ENCODE measurements at regions not wholly inside any gene's neighbourhood (a gene's known extent, or its start where the extent isn't known, plus 50 kb on each side); places are given as distances from the start of the nearest gene placed in this dataset.
"Not testable (repeated sequence)": the region's sequence is repeated elsewhere in the genome, so short reads cannot be mapped to it uniquely, and the experiment has no call there.

- Mint-ChIP-seq H3K27me3 (no peaks in the 10 kb centered on the region), H3K36me3 (ENCODE audit: low read depth) (no peaks in the 10 kb centered on the region), H3K4me1 (ENCODE audit: low read depth) (no peaks in the 10 kb centered on the region), H3K4me3 (no peak overlapping the region), H3K9me3 (no peaks in the 10 kb centered on the region), H3K27ac (no peak overlapping the region)
- DNase-seq = no peak
These were observed 131.9 kb upstream of the CLEC14A start for GRCh38 chr14:38387821-38388220.

GRCh38 chr14:38385836-38386235, 129.9 kb upstream of the CLEC14A start:
- no peaks in the 10 kb centered on the region for H3K4me1 Mint-ChIP-seq (ENCODE audit: low read depth)
- no peak for DNase-seq

GRCh38 chr14:38385343-38385742, 129.4 kb upstream of the CLEC14A start:
- no peaks in the 10 kb centered on the region for H3K4me1 Mint-ChIP-seq (ENCODE audit: low read depth)
- H3K27ac Mint-ChIP-seq = no peak overlapping the region
- H3K27me3 Mint-ChIP-seq = no peaks in the 10 kb centered on the region
- no peaks in the 10 kb centered on the region for H3K36me3 Mint-ChIP-seq (ENCODE audit: low read depth)
- DNase-seq = no peak
- no peaks in the 10 kb centered on the region for H3K9me3 Mint-ChIP-seq
- no peak overlapping the region for H3K4me3 Mint-ChIP-seq

More at GRCh38 chr14:38385836-38386235, 129.9 kb upstream of the CLEC14A start:
- no peaks in the 10 kb centered on the region for H3K9me3 Mint-ChIP-seq
- no peaks in the 10 kb centered on the region for H3K27me3 Mint-ChIP-seq
- no peak overlapping the region for H3K4me3 Mint-ChIP-seq
- no peaks in the 10 kb centered on the region for H3K36me3 Mint-ChIP-seq (ENCODE audit: low read depth)
- H3K27ac Mint-ChIP-seq = no peak overlapping the region

DNA sequence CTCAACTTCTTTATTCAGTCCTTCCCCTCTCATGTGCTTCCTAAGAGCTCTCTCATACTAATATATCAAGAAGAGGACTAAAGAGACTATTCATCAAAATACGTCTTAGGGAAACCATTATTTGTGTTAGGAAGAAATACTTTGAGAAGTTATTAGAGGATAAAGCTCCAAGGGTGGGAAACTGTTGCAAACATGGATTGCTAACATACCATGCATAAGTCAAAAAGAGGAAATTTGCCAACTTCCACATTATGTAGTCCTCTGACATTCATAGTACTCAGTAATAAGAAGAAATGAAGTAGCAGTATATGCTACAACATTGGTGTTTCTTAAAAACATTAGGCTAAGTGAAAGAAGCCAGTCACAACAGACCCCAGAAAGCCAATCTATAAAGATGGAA, 128.8 kb upstream of the CLEC14A start:
- Mint-ChIP-seq H3K36me3 (ENCODE audit: low read depth) (no peaks in the 10 kb centered on the region), H3K4me3 (no peak overlapping the region), H3K9me3 (no peaks in the 10 kb centered on the region), H3K4me1 (ENCODE audit: low read depth) (no peaks in the 10 kb centered on the region), H3K27me3 (no peaks in the 10 kb centered on the region), H3K27ac (no peak overlapping the region)
- no peak for DNase-seq

DNA sequence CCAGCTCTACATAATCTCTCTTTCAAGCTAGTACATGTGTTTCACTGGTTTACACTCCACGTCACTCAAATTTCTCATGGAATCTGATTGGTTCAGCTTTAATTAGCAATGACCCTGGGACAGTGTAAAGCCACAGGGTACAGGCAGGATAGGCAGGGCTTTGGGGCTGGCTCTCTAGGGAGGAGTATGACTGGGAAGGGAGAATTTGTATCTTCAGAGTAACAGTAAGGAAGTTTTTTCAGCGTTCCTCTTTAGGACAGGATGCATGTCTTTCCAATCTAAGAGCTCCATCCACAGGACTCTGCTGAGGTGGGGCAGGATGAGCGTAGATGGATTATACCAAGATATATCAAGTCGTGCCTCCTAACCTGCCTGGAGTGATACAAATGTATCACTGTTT, 112.0 kb upstream of the CLEC14A start:
- DNase-seq = no peak
- Mint-ChIP-seq H3K36me3 (ENCODE audit: low read depth) (no peaks in the 10 kb centered on the region), H3K9me3 (no peaks in the 10 kb centered on the region), H3K4me3 (no peak overlapping the region), H3K4me1 (ENCODE audit: low read depth) (no peaks in the 10 kb centered on the region), H3K27ac (no peak overlapping the region), H3K27me3 (peaks cover 3% of the 10 kb centered on the region)

DNA sequence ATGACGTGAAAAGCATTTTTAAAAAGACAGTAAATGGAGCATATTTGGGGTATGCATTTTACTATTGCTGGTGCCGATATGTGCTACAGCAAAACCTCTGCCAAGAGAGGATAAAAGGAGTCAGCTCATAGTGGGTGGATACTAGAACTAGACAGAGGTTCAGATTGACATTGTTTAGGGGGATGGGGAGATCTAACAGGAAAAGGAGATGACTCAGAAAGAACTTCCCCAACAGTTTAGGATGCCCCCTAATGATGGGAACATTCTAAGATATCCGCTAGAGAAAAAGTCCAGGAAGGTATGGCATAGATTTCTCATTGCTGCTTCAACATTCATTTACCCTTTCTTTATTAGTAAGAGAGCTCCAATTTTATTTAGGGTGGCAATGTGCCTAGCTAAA, 110.5 kb upstream of the CLEC14A start:
- Mint-ChIP-seq H3K9me3 (no peaks in the 10 kb centered on the region), H3K36me3 (ENCODE audit: low read depth) (no peaks in the 10 kb centered on the region), H3K4me1 (ENCODE audit: low read depth) (no peaks in the 10 kb centered on the region), H3K27ac (no peak overlapping the region), H3K4me3 (no peak overlapping the region), H3K27me3 (peaks cover under 1% of the 10 kb centered on the region)
- no peak for DNase-seq

DNA sequence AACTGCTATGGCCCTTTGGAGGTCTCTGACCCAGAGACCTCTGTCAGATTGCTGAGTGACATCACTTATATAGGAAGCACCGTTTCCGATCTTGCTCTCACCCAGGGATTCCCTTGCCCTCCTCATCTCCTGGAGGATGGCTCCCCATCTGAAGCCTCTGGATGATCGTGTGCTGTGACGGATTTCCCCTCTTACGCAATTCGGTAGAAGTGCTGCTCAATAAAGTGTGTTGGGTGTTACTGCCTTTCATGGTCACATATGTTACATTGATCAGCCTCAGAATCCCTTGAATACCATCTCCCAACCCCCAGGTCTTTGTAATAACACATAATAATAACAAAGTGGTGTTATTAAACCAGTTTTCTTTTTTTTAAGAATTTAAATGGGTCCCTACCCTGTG, 107.3 kb upstream of the CLEC14A start:
- H3K27ac Mint-ChIP-seq = no peak overlapping the region
- DNase-seq = no peak
- H3K4me1 Mint-ChIP-seq (ENCODE audit: low read depth) = no peaks in the 10 kb centered on the region
- H3K4me3 Mint-ChIP-seq = no peak overlapping the region
- H3K9me3 Mint-ChIP-seq = no peaks in the 10 kb centered on the region
- H3K36me3 Mint-ChIP-seq (ENCODE audit: low read depth) = no peaks in the 10 kb centered on the region
- H3K27me3 Mint-ChIP-seq = no peaks in the 10 kb centered on the region

GRCh38 chr14:38357557-38357956, 101.7 kb upstream of the CLEC14A start:
- no peaks in the 10 kb centered on the region for H3K27me3 Mint-ChIP-seq
- peaks cover 4% of the 10 kb centered on the region for H3K9me3 Mint-ChIP-seq
- no peaks in the 10 kb centered on the region for H3K4me1 Mint-ChIP-seq (ENCODE audit: low read depth)
- no peaks in the 10 kb centered on the region for H3K36me3 Mint-ChIP-seq (ENCODE audit: low read depth)
- no peak for DNase-seq
- no peak overlapping the region for H3K4me3 Mint-ChIP-seq
- no peak overlapping the region for H3K27ac Mint-ChIP-seq

GRCh38 chr14:38355473-38355872, 99.6 kb upstream of the CLEC14A start:
- H3K36me3 Mint-ChIP-seq (ENCODE audit: low read depth); H3K4me3 Mint-ChIP-seq; H3K9me3 Mint-ChIP-seq; DNase-seq; H3K27me3 Mint-ChIP-seq; H3K27ac Mint-ChIP-seq; H3K4me1 Mint-ChIP-seq (ENCODE audit: low read depth): not testable (repeated sequence)

DNA sequence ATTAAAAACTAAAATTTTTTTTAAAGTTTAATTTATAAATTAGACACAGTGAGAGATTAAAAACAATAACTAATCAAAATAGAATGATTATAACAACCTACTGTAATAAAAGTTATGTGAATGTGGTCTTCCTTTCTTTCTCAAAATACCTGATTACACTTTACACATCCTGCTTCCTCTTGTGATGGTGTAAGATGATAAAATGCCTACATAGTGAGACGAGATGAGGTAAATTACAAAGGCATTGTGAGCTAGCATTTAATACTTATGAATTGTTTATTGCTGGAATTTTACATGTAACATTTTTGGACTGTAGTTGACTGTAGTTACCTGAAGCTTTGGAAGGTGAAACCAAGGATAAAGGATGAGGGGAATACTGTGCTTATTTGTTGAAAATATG, 94.2 kb upstream of the CLEC14A start:
- H3K36me3 Mint-ChIP-seq (ENCODE audit: low read depth) = no peaks in the 10 kb centered on the region
- no peaks in the 10 kb centered on the region for H3K4me1 Mint-ChIP-seq (ENCODE audit: low read depth)
- no peak overlapping the region for H3K27ac Mint-ChIP-seq
- DNase-seq = no peak
- H3K4me3 Mint-ChIP-seq = no peak overlapping the region
- no peaks in the 10 kb centered on the region for H3K27me3 Mint-ChIP-seq
- no peaks in the 10 kb centered on the region for H3K9me3 Mint-ChIP-seq

DNA sequence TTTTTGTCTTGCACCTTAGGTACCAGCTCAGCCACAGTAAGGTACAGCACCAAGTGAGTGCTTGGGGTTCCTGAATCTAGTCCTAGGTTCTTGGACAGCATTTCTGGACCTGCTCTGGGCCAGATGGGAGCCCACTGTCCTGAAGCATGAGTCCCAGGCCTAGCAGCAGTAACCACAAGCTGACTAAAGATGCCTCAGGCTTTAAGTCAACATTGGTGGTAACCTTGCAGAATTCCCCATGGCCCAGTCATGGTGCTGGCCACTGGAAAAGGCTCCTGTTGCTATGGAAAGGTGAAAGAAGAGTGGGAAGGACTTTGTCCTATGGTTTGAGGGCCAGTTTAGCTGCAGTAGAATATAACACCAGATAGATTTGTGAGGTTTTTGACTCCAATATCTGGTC, 86.9 kb upstream of the CLEC14A start:
- DNase-seq = no peak

GRCh38 chr14:38339696-38340095, 83.8 kb upstream of the CLEC14A start:
- Mint-ChIP-seq H3K27me3 (peaks cover 3% of the 10 kb centered on the region), H3K4me1 (ENCODE audit: low read depth) (no peaks in the 10 kb centered on the region), H3K36me3 (ENCODE audit: low read depth) (no peaks in the 10 kb centered on the region), H3K4me3 (no peak overlapping the region), H3K9me3 (peaks cover 2% of the 10 kb centered on the region), H3K27ac (no peak overlapping the region)
- no peak for DNase-seq

More for the DNA sequence above, 86.9 kb upstream of the CLEC14A start:
- Mint-ChIP-seq H3K36me3 (ENCODE audit: low read depth) (no peaks in the 10 kb centered on the region), H3K4me3 (no peak overlapping the region), H3K27ac (no peak overlapping the region), H3K4me1 (ENCODE audit: low read depth) (no peaks in the 10 kb centered on the region), H3K9me3 (peaks cover 2% of the 10 kb centered on the region), H3K27me3 (peaks cover 3% of the 10 kb centered on the region)

GRCh38 chr14:38336298-38336697, 80.4 kb upstream of the CLEC14A start:
- DNase-seq = no peak
- Mint-ChIP-seq H3K4me3 (no peak overlapping the region), H3K27ac (no peak overlapping the region), H3K4me1 (ENCODE audit: low read depth) (no peaks in the 10 kb centered on the region), H3K27me3 (peaks cover 3% of the 10 kb centered on the region), H3K36me3 (ENCODE audit: low read depth) (no peaks in the 10 kb centered on the region), H3K9me3 (no peaks in the 10 kb centered on the region)

- Mint-ChIP-seq H3K4me3 (no peak overlapping the region), H3K27me3 (no peaks in the 10 kb centered on the region), H3K4me1 (ENCODE audit: low read depth) (no peaks in the 10 kb centered on the region), H3K27ac (no peak overlapping the region), H3K36me3 (ENCODE audit: low read depth) (no peaks in the 10 kb centered on the region), H3K9me3 (peaks cover 5% of the 10 kb centered on the region)
- no peak for DNase-seq
These were observed 74.4 kb upstream of the CLEC14A start for GRCh38 chr14:38330275-38330674.

DNA sequence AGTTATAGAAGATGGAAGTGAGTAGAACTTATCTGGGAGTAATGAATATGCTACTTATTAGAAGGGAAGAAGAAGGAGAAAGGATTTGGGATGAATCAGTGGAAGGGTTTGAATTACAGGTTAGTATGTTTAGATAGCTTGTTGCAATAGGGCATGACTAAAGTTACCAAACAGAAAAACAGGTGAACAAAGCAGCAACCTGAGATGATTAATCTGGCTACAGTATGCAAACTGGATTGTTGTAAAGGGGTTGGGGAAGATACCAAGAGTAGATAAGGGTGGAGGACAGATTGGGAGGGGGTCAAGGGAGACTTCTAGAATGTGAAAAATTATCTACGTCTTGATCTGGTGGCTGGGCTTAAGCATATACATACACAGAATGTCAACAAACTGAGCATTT, 73.4 kb upstream of the CLEC14A start:
- no peak overlapping the region for H3K4me3 Mint-ChIP-seq
- H3K36me3 Mint-ChIP-seq (ENCODE audit: low read depth) = no peaks in the 10 kb centered on the region
- no peaks in the 10 kb centered on the region for H3K4me1 Mint-ChIP-seq (ENCODE audit: low read depth)
- no peaks in the 10 kb centered on the region for H3K27me3 Mint-ChIP-seq
- H3K9me3 Mint-ChIP-seq = peaks cover 5% of the 10 kb centered on the region
- DNase-seq = no peak
- no peak overlapping the region for H3K27ac Mint-ChIP-seq

DNA sequence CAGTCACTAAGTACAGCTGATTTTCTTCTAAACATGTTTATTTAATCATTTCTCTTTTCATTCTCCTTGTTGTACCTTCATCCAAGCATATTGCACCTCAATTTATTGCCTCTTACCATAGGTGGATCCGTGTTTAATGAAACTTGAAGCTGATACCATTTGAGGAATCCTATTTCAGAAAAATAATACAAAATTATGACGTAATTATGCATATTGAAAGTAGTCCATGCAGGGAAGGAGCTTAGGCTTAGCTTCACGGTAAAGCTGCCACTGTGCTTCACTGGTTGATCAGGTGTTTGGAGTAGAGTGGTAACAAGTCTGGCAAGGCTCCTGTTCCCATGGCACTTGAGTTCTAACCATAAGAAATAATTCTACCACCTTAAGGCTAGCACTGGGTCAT, 61.0 kb upstream of the CLEC14A start:
- Mint-ChIP-seq H3K36me3 (ENCODE audit: low read depth) (no peaks in the 10 kb centered on the region), H3K4me3 (no peak overlapping the region), H3K9me3 (peaks cover under 1% of the 10 kb centered on the region), H3K27me3 (no peaks in the 10 kb centered on the region), H3K4me1 (ENCODE audit: low read depth) (no peaks in the 10 kb centered on the region), H3K27ac (no peak overlapping the region)
- no peak for DNase-seq
